ENCODE measurements at regions not wholly inside any gene's neighbourhood (a gene's known extent, or its start where the extent isn't known, plus 50 kb on each side); places are given as distances from the start of the nearest gene placed in this dataset.

DNA sequence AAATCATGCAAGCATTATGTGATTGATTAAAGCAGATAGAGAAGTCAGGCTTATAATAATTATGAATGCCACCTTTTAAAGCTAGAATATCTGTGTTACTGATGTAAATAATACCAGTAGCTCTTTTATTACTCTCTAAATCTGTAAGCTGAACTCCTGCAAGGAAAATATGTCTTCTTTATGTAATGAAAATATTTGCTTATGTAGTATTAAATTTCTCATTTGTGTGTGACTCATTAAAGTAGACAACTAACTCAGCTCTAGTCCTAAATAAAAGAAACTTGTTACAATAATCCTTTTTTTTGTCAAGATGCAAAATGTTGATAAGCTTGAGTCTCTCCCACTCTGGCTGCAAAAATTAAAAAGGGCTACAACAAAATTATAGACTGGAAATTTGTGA, 137.7 kb upstream of the FAT1 start:
- TF ChIP-seq CTCF (conservative IDR thresholded peaks at IDR 0.05 in 1 of 2, IDR thresholded peaks at IDR 0.05 in 1 of 2; ENCODE audit: extremely low read depth in 1 of 2, insufficient read depth in 1 of 2, low read depth in 1 of 2, low read length in 2 of 2), result no peak
- TF ChIP-seq EZH2 (IDR thresholded peaks at IDR 0.05; ENCODE audit: borderline replicate concordance, low read length), result no peak

Measured in mammary epithelial cell (primary cell).